ENCODE measurements at regions not wholly inside any gene's neighbourhood (a gene's known extent, or its start where the extent isn't known, plus 50 kb on each side); places are given as distances from the start of the nearest gene placed in this dataset.

DNA sequence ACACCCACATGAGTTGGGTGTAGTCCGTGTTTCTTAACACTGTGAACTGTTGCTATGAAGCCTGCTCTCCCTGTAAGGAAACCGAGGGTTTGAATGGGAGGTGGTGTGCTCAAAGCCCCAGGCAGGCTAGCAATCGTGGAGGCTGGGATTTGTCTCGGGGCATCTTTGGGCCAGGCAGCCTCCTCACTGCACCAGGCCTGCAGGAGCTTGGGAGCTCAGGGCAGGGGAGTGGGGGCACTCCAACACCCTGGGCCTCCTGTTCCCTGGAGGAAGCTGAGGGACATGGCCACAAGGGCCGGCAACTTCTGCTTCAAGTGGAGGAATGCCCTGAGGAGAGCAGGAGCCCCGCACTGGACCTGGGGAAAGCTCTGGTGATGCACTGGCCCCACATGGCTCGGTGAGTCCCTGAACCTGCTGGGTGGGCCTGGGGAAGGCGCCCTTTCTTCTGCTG, 164.7 kb upstream of the B3GAT1 start:
- TF ChIP-seq, protein P1, sequence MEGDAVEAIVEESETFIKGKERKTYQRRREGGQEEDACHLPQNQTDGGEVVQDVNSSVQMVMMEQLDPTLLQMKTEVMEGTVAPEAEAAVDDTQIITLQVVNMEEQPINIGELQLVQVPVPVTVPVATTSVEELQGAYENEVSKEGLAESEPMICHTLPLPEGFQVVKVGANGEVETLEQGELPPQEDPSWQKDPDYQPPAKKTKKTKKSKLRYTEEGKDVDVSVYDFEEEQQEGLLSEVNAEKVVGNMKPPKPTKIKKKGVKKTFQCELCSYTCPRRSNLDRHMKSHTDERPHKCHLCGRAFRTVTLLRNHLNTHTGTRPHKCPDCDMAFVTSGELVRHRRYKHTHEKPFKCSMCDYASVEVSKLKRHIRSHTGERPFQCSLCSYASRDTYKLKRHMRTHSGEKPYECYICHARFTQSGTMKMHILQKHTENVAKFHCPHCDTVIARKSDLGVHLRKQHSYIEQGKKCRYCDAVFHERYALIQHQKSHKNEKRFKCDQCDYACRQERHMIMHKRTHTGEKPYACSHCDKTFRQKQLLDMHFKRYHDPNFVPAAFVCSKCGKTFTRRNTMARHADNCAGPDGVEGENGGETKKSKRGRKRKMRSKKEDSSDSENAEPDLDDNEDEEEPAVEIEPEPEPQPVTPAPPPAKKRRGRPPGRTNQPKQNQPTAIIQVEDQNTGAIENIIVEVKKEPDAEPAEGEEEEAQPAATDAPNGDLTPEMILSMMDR (IDR thresholded peaks at IDR 0.05), result no peak
- no peak for TF ChIP-seq POLR2A (IDR thresholded peaks at IDR 0.05)
- no peak for TF ChIP-seq POLR2AphosphoS5 (IDR thresholded peaks at IDR 0.05)

Measured in prostate gland (tissue), 2 donors.